ENCODE measurements at regions not wholly inside any gene's neighbourhood (a gene's known extent, or its start where the extent isn't known, plus 50 kb on each side); places are given as distances from the start of the nearest gene placed in this dataset.
"Not testable (repeated sequence)": the region's sequence is repeated elsewhere in the genome, so short reads cannot be mapped to it uniquely, and the experiment has no call there.

DNA sequence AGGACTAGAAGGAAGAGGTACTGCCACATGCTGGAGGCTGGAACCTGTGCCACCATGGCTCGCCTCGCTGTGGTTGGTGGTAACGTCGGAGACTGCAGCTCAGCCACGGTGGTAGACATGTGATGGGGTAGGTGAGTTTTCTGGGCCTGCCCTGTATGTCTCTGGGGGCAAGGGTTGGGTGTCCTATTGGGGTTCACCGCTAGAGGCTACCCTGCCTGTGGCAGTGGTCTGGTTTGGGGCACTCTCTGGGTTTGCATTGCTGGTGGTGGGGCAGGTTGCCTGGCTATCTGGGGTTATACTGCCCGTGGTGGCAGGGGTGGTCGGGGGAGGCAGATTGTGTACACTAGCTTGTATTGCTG, 79.3 kb upstream of the KCNJ18 start:
- H3K4me1 ChIP-seq = no peaks in the 10 kb centered on the region
- H3K27me3 ChIP-seq = no peaks in the 10 kb centered on the region
- H3K9me3 ChIP-seq = no peaks in the 10 kb centered on the region
- no peak overlapping the region for H3K4me3 ChIP-seq
- no peak overlapping the region for H3K27ac ChIP-seq
- H3K36me3 ChIP-seq = no peaks in the 10 kb centered on the region
- no peak for DNase-seq
- 92% methylated on average over 8 of the region's 8 CpGs; no CpG with 5 or more reads in 1 of the 2 donors for WGBS, 2 donors (ENCODE audit: low coverage in 1 of 2)
- TF ChIP-seq POLR2AphosphoS5 (IDR thresholded peaks at IDR 0.05) = no peak
- no peak for TF ChIP-seq POLR2A (IDR thresholded peaks at IDR 0.05)
- TF ChIP-seq EP300 (IDR thresholded peaks at IDR 0.05; ENCODE audit: low read depth) = no peak
- no peak for TF ChIP-seq CTCF (IDR thresholded peaks at IDR 0.05)
- in situ Hi-C loops (cut with MboI; ENCODE audit: low pct_ligation_motif_present in 1 of 4, low pct_unique_long_range_greater_than_20kb in 1 of 4, low sequenced_read_pairs in 3 of 4) (no loop called here), intact Hi-C loops (cut with DNase I; ENCODE audit: low total_unique reads) (no loop called here)

DNA sequence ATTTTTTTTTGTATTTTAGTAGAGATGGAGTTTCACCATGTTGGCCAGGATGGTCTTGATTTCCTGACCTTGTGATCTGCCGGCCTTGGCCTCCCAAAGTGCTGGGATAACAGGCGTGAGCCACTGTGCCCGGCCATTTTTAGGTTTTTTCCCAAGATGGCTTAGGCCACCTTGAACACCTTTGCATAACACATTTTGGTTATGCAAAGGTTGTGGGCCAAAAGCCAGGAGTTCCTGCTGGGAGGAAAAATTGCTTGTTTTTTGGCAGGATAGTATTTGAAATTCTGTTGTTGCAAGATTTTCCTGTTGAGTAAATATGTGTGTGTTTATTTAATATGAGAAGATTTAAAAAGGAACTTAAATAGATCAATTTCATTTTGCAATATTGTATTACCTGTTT, 65.3 kb upstream of the KCNJ18 start:
- H3K9me3 ChIP-seq; H3K4me3 ChIP-seq; in situ Hi-C loops (cut with MboI; ENCODE audit: low pct_ligation_motif_present in 1 of 4, low pct_unique_long_range_greater_than_20kb in 1 of 4, low sequenced_read_pairs in 3 of 4); H3K36me3 ChIP-seq; H3K4me1 ChIP-seq; H3K27ac ChIP-seq; DNase-seq; H3K27me3 ChIP-seq; intact Hi-C loops (cut with DNase I; ENCODE audit: low total_unique reads): not testable (repeated sequence)
- WGBS, 2 donors (ENCODE audit: low coverage in 1 of 2) = 73% methylated on average over 3 of the region's 3 CpGs; no CpG with 5 or more reads in 1 of the 2 donors

Small RNAs in the stretch of these regions (small RNA-seq; reads per million reads assigned to genes)
- gene AC233702.6 (0 reads per million in 4 donors), gene AC233702.8 (0 reads per million in 4 donors)
